ENCODE measurements at regions not wholly inside any gene's neighbourhood (a gene's known extent, or its start where the extent isn't known, plus 50 kb on each side); places are given as distances from the start of the nearest gene placed in this dataset.
"Not testable (repeated sequence)": the region's sequence is repeated elsewhere in the genome, so short reads cannot be mapped to it uniquely, and the experiment has no call there.

GRCh38 chr3:174460831-174461230 is 398.3 kb upstream of the NAALADL2 start:
- H3K4me3 Mint-ChIP-seq = no peak overlapping the region
- no peak overlapping the region for H3K27ac Mint-ChIP-seq
- no peak for DNase-seq
- no peaks in the 10 kb centered on the region for H3K9me3 Mint-ChIP-seq
- no peaks in the 10 kb centered on the region for H3K4me1 Mint-ChIP-seq
- CTCF ChIA-PET = no interaction called here
- no peaks in the 10 kb centered on the region for H3K27me3 Mint-ChIP-seq
- no peaks in the 10 kb centered on the region for H3K36me3 Mint-ChIP-seq

- Mint-ChIP-seq H3K27me3 (no peaks in the 10 kb centered on the region), H3K36me3 (no peaks in the 10 kb centered on the region), H3K4me1 (no peaks in the 10 kb centered on the region), H3K4me3 (no peak overlapping the region), H3K27ac (no peak overlapping the region), H3K9me3 (no peaks in the 10 kb centered on the region)
- CTCF ChIA-PET = no interaction called here
- no peak for DNase-seq
Observed at GRCh38 chr3:174462916-174463315, 396.2 kb upstream of the NAALADL2 start.

GRCh38 chr3:174465177-174465576 is 394.0 kb upstream of the NAALADL2 start:
- Mint-ChIP-seq H3K4me3 (no peak overlapping the region), H3K36me3 (no peaks in the 10 kb centered on the region), H3K4me1 (no peaks in the 10 kb centered on the region), H3K27ac (no peak overlapping the region), H3K9me3 (peaks cover 4% of the 10 kb centered on the region), H3K27me3 (no peaks in the 10 kb centered on the region)
- DNase-seq = no peak
- CTCF ChIA-PET = no interaction called here

- no peaks in the 10 kb centered on the region for H3K36me3 Mint-ChIP-seq
- H3K9me3 Mint-ChIP-seq = peaks cover 5% of the 10 kb centered on the region
- no peak overlapping the region for H3K4me3 Mint-ChIP-seq
- CTCF ChIA-PET = no interaction called here
- no peak for DNase-seq
- no peaks in the 10 kb centered on the region for H3K27me3 Mint-ChIP-seq
- H3K4me1 Mint-ChIP-seq = no peaks in the 10 kb centered on the region
- H3K27ac Mint-ChIP-seq = no peak overlapping the region
Observed at GRCh38 chr3:174466471-174467054, 392.6 kb upstream of the NAALADL2 start.

- DNase-seq = no peak
- Mint-ChIP-seq H3K36me3 (no peaks in the 10 kb centered on the region), H3K27ac (no peak overlapping the region), H3K27me3 (no peaks in the 10 kb centered on the region), H3K9me3 (no peaks in the 10 kb centered on the region), H3K4me1 (no peaks in the 10 kb centered on the region), H3K4me3 (no peak overlapping the region)
- CTCF ChIA-PET = no interaction called here
Observed at GRCh38 chr3:174477491-174477890, 381.6 kb upstream of the NAALADL2 start.

GRCh38 chr3:174480767-174481166 is 378.4 kb upstream of the NAALADL2 start:
- no peaks in the 10 kb centered on the region for H3K4me1 Mint-ChIP-seq
- H3K27me3 Mint-ChIP-seq = no peaks in the 10 kb centered on the region
- H3K4me3 Mint-ChIP-seq = no peak overlapping the region
- CTCF ChIA-PET = no interaction called here
- no peaks in the 10 kb centered on the region for H3K36me3 Mint-ChIP-seq
- no peaks in the 10 kb centered on the region for H3K9me3 Mint-ChIP-seq
- no peak for DNase-seq
- no peak overlapping the region for H3K27ac Mint-ChIP-seq

- H3K9me3 Mint-ChIP-seq = no peaks in the 10 kb centered on the region
- no peaks in the 10 kb centered on the region for H3K27me3 Mint-ChIP-seq
- CTCF ChIA-PET = no interaction called here
- no peak for DNase-seq
- no peak overlapping the region for H3K4me3 Mint-ChIP-seq
- no peaks in the 10 kb centered on the region for H3K36me3 Mint-ChIP-seq
- no peaks in the 10 kb centered on the region for H3K4me1 Mint-ChIP-seq
- no peak overlapping the region for H3K27ac Mint-ChIP-seq
Observed at GRCh38 chr3:174482541-174482940, 376.6 kb upstream of the NAALADL2 start.

GRCh38 chr3:174483254-174483653 is 375.9 kb upstream of the NAALADL2 start:
- Mint-ChIP-seq H3K4me3 (no peak overlapping the region), H3K27me3 (no peaks in the 10 kb centered on the region), H3K4me1 (no peaks in the 10 kb centered on the region), H3K36me3 (no peaks in the 10 kb centered on the region), H3K27ac (no peak overlapping the region), H3K9me3 (no peaks in the 10 kb centered on the region)
- CTCF ChIA-PET = no interaction called here
- DNase-seq = no peak

- DNase-seq, H3K36me3 Mint-ChIP-seq, H3K9me3 Mint-ChIP-seq, H3K27me3 Mint-ChIP-seq, H3K4me1 Mint-ChIP-seq, H3K4me3 Mint-ChIP-seq, CTCF ChIA-PET, H3K27ac Mint-ChIP-seq: not testable (repeated sequence)
Observed at GRCh38 chr3:174483856-174484255, 375.3 kb upstream of the NAALADL2 start.

GRCh38 chr3:174488527-174488926 is 370.6 kb upstream of the NAALADL2 start:
- Mint-ChIP-seq H3K4me3 (no peak overlapping the region), H3K4me1 (no peaks in the 10 kb centered on the region), H3K9me3 (no peaks in the 10 kb centered on the region), H3K27me3 (no peaks in the 10 kb centered on the region), H3K36me3 (no peaks in the 10 kb centered on the region), H3K27ac (no peak overlapping the region)
- CTCF ChIA-PET = no interaction called here
- DNase-seq = no peak

- H3K36me3 Mint-ChIP-seq = no peaks in the 10 kb centered on the region
- no peak overlapping the region for H3K4me3 Mint-ChIP-seq
- CTCF ChIA-PET = no interaction called here
Observed at GRCh38 chr3:174495311-174495710, 363.8 kb upstream of the NAALADL2 start.

GRCh38 chr3:174495928-174496327 is 363.2 kb upstream of the NAALADL2 start:
- Mint-ChIP-seq H3K4me3 (no peak overlapping the region), H3K4me1 (no peaks in the 10 kb centered on the region), H3K9me3 (no peaks in the 10 kb centered on the region), H3K36me3 (no peaks in the 10 kb centered on the region), H3K27me3 (no peaks in the 10 kb centered on the region), H3K27ac (no peak overlapping the region)
- CTCF ChIA-PET = no interaction called here
- no peak for DNase-seq

More at GRCh38 chr3:174495311-174495710, 363.8 kb upstream of the NAALADL2 start:
- no peak for DNase-seq
- Mint-ChIP-seq H3K27me3 (no peaks in the 10 kb centered on the region), H3K4me1 (no peaks in the 10 kb centered on the region), H3K27ac (no peak overlapping the region), H3K9me3 (no peaks in the 10 kb centered on the region)

GRCh38 chr3:174498638-174499037 is 360.5 kb upstream of the NAALADL2 start:
- Mint-ChIP-seq H3K4me1 (no peaks in the 10 kb centered on the region), H3K27ac (no peak overlapping the region), H3K4me3 (no peak overlapping the region), H3K9me3 (no peaks in the 10 kb centered on the region), H3K36me3 (no peaks in the 10 kb centered on the region), H3K27me3 (no peaks in the 10 kb centered on the region)
- DNase-seq = no peak
- CTCF ChIA-PET = no interaction called here

GRCh38 chr3:174505266-174505665 is 353.9 kb upstream of the NAALADL2 start:
- H3K27me3 Mint-ChIP-seq = no peaks in the 10 kb centered on the region
- no peaks in the 10 kb centered on the region for H3K36me3 Mint-ChIP-seq
- no peak overlapping the region for H3K27ac Mint-ChIP-seq
- no peak overlapping the region for H3K4me3 Mint-ChIP-seq
- no peaks in the 10 kb centered on the region for H3K4me1 Mint-ChIP-seq
- DNase-seq = no peak
- H3K9me3 Mint-ChIP-seq = no peaks in the 10 kb centered on the region
- CTCF ChIA-PET = no interaction called here

- DNase-seq = no peak
- Mint-ChIP-seq H3K9me3 (peaks cover 3% of the 10 kb centered on the region), H3K4me3 (no peak overlapping the region), H3K4me1 (no peaks in the 10 kb centered on the region), H3K27me3 (no peaks in the 10 kb centered on the region), H3K36me3 (no peaks in the 10 kb centered on the region), H3K27ac (no peak overlapping the region)
- CTCF ChIA-PET = no interaction called here
Observed at GRCh38 chr3:174524203-174524602, 334.9 kb upstream of the NAALADL2 start.

GRCh38 chr3:174529298-174529697 is 329.8 kb upstream of the NAALADL2 start:
- Mint-ChIP-seq H3K4me1 (no peaks in the 10 kb centered on the region), H3K27me3 (no peaks in the 10 kb centered on the region), H3K9me3 (no peaks in the 10 kb centered on the region), H3K36me3 (no peaks in the 10 kb centered on the region), H3K4me3 (no peak overlapping the region), H3K27ac (no peak overlapping the region)
- no peak for DNase-seq
- CTCF ChIA-PET = no interaction called here
